ENCODE measurements at regions not wholly inside any gene's neighbourhood (a gene's known extent, or its start where the extent isn't known, plus 50 kb on each side); places are given as distances from the start of the nearest gene placed in this dataset.
"Not testable (repeated sequence)": the region's sequence is repeated elsewhere in the genome, so short reads cannot be mapped to it uniquely, and the experiment has no call there.

DNA sequence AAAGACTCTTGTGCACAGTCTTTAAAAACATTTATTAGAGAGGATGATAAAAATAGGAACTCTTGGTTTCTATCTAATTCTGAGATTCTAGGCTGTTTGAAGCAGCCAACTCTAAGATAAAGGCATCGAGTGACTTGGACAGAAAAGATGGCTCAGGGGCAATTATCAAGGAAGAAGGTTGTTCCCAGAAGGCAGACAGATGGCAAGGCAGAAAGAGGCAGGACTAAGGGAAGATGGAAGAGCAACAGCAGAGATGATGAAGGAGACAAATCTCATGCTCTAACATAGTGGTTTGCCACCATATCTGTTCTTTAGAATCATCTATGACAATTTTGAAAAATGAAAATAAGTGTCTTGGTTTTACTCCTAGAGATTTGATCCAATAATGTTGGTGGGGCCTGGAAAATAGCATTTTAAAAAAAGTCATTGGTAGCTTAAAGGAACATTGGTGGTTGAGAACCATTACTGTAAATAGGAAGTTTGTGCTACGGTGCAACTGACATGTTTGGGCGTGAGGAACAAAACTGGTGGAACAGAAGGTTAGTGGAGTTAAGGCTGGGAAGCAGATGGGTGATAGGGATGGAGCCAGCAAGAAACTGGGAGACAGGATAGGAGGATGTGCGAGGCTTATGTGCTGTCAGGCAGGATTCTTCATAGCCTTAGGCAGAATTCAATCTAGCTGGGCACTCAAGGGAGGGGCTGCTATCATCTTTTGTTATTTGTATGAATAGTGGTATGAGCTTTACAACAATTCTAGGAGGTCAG, 751.1 kb downstream of the DHX35 start:
- H3K4me3 Mint-ChIP-seq (ENCODE audit: low read depth): no peak overlapping the region
- H3K4me1 Mint-ChIP-seq (ENCODE audit: low read depth): no peaks in the 10 kb centered on the region
- no peak for DNase-seq (ENCODE audit: low spot score, unreplicated experiment)
- H3K27me3 Mint-ChIP-seq: no peaks in the 10 kb centered on the region
- peaks cover 3% of the 10 kb centered on the region for H3K9me3 Mint-ChIP-seq (ENCODE audit: low read depth)
- no peaks in the 10 kb centered on the region for H3K36me3 Mint-ChIP-seq (ENCODE audit: insufficient read depth)
- TF ChIP-seq, protein P1, sequence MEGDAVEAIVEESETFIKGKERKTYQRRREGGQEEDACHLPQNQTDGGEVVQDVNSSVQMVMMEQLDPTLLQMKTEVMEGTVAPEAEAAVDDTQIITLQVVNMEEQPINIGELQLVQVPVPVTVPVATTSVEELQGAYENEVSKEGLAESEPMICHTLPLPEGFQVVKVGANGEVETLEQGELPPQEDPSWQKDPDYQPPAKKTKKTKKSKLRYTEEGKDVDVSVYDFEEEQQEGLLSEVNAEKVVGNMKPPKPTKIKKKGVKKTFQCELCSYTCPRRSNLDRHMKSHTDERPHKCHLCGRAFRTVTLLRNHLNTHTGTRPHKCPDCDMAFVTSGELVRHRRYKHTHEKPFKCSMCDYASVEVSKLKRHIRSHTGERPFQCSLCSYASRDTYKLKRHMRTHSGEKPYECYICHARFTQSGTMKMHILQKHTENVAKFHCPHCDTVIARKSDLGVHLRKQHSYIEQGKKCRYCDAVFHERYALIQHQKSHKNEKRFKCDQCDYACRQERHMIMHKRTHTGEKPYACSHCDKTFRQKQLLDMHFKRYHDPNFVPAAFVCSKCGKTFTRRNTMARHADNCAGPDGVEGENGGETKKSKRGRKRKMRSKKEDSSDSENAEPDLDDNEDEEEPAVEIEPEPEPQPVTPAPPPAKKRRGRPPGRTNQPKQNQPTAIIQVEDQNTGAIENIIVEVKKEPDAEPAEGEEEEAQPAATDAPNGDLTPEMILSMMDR (IDR thresholded peaks at IDR 0.05; ENCODE audit: unreplicated experiment): no peak
- no peak overlapping the region for H3K27ac Mint-ChIP-seq

DNA sequence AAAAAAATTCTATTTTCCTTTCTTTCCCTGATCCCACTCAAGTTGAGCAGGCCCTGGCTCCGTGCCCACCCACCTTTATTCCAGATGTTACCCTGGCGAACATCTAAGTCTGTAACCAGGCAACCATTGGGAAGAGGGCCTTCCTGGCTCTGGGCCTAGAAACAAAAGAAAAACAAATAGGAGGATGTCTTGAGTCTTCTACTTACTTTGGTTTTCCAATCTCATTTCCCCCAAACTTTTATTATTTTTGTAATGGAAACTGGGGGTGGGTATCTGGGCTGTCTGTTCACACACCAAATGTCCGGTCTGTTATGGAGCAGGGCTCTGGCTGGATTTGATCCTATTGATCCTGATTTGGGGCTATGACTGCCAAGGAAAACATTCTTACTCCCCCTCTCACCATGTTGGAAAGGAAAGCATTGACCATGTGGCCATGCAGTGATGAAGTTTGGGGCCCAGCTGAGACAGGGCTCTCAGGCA, 744.1 kb downstream of the DHX35 start:
- H3K27me3 Mint-ChIP-seq: peaks cover 2% of the 10 kb centered on the region
- H3K4me1 Mint-ChIP-seq (ENCODE audit: low read depth): no peaks in the 10 kb centered on the region
- TF ChIP-seq, protein P1 (IDR thresholded peaks at IDR 0.05; ENCODE audit: unreplicated experiment): no peak
- H3K36me3 Mint-ChIP-seq (ENCODE audit: insufficient read depth): no peaks in the 10 kb centered on the region
- no peaks in the 10 kb centered on the region for H3K9me3 Mint-ChIP-seq (ENCODE audit: low read depth)
- DNase-seq (ENCODE audit: low spot score, unreplicated experiment): no peak
- no peak overlapping the region for H3K4me3 Mint-ChIP-seq (ENCODE audit: low read depth)
- H3K27ac Mint-ChIP-seq: no peak overlapping the region

DNA sequence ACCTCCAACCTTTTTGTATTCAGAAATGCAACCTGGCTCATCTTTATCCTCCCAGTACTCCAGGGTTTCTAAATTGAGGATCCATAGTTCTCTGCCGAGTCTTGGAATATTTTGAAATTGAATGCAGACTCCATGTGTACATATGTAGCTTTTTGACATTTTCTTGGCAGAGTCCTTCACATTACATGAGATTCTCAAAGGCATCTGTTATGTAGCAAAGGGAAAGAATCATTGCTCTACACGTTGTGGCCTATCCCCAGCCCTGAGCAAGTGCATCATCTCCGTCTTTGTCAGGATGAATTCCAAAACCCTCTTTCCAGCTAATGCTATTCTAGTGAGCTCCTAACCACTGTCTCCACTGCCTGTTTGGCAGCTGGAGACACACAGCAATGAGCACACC, 742.9 kb downstream of the DHX35 start:
- TF ChIP-seq, protein P1 (IDR thresholded peaks at IDR 0.05; ENCODE audit: unreplicated experiment): no peak
- H3K27ac Mint-ChIP-seq: no peak overlapping the region
- H3K4me3 Mint-ChIP-seq (ENCODE audit: low read depth): no peak overlapping the region
- H3K4me1 Mint-ChIP-seq (ENCODE audit: low read depth): no peaks in the 10 kb centered on the region
- H3K36me3 Mint-ChIP-seq (ENCODE audit: insufficient read depth): no peaks in the 10 kb centered on the region
- no peak for DNase-seq (ENCODE audit: low spot score, unreplicated experiment)
- H3K9me3 Mint-ChIP-seq (ENCODE audit: low read depth): no peaks in the 10 kb centered on the region
- peaks cover 6% of the 10 kb centered on the region for H3K27me3 Mint-ChIP-seq

DNA sequence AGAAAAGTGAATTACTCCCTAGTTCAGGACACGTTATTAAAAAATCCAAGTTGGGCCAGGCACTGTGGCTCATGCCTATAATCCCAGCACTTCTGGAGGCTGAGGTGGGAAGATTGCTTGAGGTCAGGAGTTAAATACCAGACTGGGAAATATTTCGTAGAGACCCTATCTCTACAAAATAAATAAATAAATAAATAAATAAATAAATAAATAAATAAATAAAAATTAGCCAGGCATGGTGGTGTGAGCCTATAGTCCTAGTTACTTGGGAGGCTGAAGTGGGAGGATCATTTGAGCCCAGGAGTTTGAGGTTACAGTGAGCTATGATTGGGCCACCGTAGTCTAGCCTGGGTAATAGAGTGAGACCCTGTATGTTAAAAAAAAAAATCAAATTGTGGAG, 741.2 kb downstream of the DHX35 start:
- not testable (repeated sequence) for H3K27ac Mint-ChIP-seq; H3K27me3 Mint-ChIP-seq; H3K36me3 Mint-ChIP-seq (ENCODE audit: insufficient read depth); H3K9me3 Mint-ChIP-seq (ENCODE audit: low read depth); H3K4me3 Mint-ChIP-seq (ENCODE audit: low read depth); DNase-seq (ENCODE audit: low spot score, unreplicated experiment); H3K4me1 Mint-ChIP-seq (ENCODE audit: low read depth)

DNA sequence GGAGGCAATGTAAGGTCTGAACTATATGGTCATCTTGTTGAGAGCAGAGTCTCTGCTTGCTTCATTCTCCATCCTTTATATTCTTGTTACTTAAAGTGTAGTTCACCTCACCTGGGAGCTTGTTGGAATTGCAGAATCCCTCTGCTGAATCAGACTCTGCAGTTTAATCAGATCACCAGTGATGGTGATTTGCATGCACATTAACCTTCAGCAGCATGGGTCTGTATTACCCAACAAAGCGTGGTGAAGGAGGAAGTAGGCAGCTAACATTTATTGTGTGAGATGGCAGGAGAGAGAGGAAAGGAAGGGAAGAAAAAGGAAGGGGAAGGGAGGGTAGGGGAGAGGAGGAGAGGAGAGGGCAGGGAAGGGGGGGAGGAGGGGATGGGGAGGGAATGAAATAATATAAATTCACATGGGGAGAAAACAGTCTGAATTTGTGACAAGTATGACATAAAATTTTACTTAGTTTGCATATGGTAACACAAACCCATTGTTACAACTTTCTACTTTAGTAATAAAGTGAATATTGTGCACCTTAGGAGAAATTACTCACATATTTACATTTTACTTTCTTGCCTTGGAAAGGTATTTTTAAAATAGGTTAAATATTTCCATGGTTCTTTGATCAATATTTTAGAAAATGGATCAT, 740.7 kb downstream of the DHX35 start:
- Mint-ChIP-seq H3K36me3 (ENCODE audit: insufficient read depth) (no peaks in the 10 kb centered on the region), H3K4me1 (ENCODE audit: low read depth) (no peaks in the 10 kb centered on the region), H3K4me3 (ENCODE audit: low read depth) (no peak overlapping the region), H3K9me3 (ENCODE audit: low read depth) (no peaks in the 10 kb centered on the region), H3K27ac (no peak overlapping the region), H3K27me3 (peaks cover 6% of the 10 kb centered on the region)
- DNase-seq (ENCODE audit: low spot score, unreplicated experiment): no peak
- TF ChIP-seq, protein P1 (IDR thresholded peaks at IDR 0.05; ENCODE audit: unreplicated experiment): no peak

Measured in progenitor cell of endocrine pancreas (in vitro differentiated cells).